HG02678 (cell line): ENCODE measurements at regions not wholly inside any gene's neighbourhood (a gene's known extent, or its start where the extent isn't known, plus 50 kb on each side); places are given as distances from the start of the nearest gene placed in this dataset.

Experiments
- ATAC-seq: cut with Tn5 transposase; IDR thresholded peaks from one replicate; pipeline ENCODE4 v1.9.1; 2021; ENCODE audit warnings: mild to moderate bottlenecking, moderate library complexity; ENCODE audit not compliant: unreplicated experiment

DNA sequence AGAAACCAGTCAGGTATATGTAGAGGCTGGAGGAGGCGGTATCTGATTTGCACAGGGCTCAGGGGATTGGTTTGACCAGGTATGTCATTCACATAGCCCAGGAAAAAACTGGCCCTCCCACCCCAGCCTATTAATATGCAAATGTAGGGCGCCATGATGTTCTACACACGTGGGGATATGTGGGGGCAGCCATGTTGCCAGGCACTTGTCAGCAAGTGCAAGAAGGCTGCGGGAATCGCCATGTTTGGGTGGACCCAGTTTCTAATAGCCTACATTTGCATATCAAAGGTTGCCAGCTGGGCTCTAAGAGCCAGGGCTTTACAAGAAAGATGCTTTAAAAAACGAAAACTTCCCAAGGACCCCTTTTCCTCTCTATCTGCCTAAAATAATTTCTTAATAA is 335.1 kb downstream of the SMARCA1 start:
- ATAC-seq, result no peak

DNA sequence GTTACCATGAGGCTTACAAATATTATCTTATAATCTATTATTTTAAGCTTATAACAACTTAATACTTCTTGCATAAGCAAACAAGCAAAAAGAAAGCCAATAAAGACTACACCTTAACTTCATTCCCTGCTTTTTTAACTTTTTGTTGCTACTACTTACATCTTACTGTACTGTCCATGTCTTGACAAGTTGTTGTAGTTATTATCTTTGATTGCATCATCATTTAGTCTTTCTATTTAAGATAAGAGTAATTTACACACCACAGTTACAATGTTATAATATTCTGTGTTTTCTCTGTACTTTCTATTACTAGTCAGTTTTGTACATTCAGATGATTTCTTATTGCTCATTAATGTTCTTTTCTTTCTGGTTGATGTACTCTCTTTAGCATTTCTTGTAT is 346.6 kb downstream of the SMARCA1 start:
- no peak for ATAC-seq

DNA sequence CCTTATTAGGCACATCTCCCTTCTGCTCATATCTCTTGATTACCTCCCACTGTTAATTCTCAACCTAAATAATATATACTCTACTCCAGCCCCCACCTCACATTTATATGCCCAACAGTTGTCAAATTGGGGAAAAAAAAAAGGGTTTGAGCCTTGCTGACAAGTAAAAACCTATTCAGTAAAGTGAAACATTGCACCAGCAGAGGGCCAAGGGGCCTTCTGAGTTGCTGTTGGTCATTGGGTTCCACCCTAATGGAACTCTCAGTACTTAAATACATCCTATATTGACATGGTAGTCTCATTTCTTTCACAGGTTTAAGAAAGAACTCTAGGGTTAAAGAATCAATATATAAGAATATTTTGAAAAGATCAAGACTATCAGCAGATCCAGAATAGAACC is 362.2 kb downstream of the SMARCA1 start:
- no peak for ATAC-seq

DNA sequence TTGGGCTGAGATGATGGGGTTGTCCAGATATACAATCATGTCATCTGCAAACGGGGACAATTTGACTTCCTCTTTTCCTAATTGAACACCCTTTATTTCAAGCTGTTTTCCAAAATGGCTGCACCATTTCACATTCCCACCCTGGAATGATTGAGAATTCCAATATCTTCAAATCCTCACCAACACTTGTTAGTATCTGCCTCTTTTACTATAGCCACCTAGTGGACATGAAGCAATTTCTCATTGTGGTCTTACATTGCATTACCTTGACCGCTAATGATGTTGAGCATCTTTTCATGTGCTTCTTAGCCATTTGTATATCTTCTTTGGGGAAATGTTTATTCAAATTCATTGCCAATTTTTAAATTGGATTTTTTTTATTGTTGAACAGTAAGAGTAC is 364.8 kb downstream of the SMARCA1 start:
- ATAC-seq, result no peak

DNA sequence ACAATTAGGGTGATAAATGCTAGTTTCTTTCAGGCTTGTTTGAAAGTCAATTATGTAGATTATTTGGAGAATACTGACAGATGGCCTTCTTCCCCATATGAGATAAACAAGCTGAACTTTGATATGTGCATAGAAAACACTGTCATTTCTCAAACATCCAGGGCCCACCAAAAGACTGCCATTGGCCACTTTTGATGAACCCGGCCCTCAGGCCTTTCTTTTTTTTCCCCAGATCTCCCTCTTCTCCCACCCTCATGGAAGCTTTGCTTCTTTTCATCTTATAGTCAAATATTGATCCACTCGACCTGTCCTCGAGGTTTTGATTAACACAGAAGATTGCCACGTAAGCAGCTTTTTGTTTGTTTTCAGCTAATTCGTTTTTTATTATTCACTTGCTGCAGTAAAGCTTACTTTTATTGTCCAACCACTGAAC is 377.4 kb downstream of the SMARCA1 start:
- ATAC-seq, result no peak

DNA sequence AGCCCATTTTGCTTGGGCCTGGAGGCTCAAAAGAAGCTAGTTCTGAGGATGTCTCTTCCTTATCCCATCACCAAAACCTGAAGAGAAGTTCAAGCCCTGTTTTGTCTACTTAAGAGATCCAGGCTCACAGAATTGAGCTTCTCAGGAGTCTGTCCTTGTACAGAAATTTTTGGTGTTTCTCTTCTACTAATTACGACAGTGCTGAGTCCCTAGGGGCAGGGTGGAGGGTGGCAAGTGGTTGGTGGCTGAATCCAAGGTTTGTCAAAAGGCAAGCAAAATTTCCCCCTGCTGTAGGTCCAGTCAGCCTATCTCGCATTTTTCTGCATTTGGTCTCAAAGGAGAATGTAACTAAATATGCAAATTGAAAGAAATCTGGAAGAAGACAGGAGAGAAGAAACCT is 377.9 kb downstream of the SMARCA1 start:
- ATAC-seq, result no peak

DNA sequence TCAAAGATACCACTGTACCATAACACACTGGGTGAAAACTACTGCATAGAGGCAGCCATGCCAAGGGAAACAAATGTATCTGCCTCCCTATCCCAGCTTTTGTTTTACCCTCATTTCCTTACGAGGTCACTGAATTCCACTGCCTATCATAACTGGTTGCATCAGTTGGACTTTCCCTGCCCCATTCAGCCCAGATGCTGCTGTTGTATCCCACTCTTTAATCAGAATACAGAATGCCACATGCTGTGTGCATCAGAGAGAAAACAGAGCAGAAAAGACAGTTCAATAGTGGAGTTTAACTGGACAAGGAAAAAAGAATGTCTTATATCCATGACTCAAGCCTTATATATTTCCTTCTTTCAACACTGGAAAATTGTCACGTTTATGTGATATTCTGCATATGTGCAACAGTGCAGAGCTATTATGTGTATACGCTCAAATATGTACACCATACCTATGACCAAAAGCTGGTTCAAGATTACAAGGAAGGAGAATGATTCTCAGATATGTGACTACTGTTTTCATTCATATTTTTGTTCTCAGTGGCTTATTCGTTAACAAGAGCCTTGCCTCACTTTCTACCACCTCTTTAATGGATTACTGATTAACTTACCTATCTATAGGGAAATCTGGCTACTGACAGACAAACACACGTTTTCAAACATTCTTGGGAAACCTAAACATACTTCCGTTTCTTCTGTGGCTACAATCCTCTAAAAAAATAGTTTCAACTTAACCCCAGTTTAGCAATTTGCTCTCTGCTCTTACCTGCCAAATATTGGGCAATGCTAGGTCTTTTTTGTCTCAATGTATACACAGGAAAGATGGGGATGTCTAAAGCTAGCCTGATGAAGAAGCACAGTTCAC is 378.9 kb downstream of the SMARCA1 start:
- ATAC-seq, result no peak

DNA sequence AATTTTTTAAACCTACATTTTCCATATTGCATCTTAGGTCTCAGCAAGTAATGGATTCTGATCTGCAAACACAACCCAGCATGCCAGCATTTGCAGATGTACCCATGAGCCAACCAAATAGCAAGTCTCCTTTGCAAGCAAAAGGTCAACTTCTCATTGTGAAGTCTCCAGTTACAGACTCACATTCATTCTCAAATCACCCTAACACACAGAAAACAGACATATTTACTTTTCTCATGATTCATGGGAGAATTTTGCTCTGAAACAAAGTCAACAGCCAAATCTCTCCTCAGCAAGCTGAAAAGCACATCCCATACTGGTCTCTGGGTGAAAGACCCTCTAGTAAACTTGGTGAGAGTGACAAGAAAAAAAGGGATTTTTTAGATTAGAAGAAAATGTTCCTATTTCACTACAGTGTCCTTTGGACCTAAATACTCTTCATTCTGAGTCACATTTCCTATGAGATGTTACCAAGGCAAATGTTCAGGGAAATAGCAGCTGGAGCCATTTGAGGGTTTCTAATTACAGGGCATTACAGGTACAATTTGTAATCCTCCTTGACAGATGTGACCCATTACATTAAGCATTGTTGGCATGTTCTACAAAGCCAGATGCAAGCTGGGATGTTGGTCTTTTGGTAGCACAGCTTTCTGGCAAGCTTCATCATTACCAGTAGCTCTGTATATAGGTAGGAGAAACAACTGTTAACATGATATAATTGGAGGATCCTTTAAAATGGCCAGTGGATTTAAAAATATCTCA is 383.3 kb downstream of the SMARCA1 start:
- ATAC-seq, result no peak

DNA sequence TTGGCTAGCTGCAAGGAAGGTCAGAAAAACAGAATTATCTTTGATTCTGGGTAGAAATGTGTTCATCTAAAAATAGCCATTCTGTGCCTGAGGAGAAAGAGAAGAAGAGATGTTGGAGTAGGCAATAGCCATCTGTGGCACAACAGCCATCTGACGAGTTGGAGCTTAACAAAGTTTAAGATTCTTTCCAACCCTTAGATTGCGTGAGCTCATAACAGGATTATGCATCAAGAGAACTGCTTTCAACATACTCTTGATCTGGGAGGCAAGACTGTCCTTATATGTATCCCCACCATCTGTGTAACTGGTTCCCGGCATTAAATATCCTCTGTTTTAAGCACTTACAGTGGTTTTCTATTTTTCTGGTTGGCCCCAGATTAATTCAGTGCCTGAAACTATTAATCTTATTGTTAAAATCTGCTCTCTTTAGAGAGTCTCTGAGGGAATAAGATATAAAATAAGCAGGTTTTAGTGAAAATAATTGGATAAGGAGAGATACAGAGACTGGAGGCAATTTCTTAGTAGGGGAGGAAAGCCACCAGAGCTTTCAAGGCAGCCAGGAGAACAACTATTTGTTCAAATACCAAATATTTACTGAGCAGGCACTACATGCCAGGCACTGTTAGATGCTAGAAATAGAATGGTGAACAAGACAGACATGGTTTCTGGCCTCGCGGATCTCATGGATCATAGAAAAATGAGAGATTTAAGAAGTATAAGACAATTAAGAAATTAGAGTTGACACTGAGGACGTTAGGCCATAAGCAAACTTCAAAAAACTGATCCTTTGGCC is 398.0 kb downstream of the SMARCA1 start:
- ATAC-seq, result no peak

DNA sequence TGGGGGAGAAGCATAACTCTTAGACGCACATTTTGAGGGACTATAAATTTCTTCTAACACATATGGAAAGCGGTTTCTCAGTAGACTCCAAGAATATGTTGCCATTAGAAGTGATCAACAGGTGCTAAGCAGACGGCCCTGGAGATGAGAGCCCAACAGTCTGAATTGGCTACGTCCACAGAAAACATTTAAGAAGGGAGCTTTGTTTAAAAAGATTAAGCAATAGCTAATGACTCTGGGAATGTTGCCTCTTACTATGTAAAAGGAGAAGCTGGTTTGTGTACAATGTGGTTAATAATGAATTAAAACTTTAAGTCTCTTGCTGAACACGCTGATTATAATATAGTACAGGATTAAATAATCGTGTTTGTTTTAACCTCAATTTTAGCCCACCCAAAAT is 399.5 kb downstream of the SMARCA1 start:
- no peak for ATAC-seq

DNA sequence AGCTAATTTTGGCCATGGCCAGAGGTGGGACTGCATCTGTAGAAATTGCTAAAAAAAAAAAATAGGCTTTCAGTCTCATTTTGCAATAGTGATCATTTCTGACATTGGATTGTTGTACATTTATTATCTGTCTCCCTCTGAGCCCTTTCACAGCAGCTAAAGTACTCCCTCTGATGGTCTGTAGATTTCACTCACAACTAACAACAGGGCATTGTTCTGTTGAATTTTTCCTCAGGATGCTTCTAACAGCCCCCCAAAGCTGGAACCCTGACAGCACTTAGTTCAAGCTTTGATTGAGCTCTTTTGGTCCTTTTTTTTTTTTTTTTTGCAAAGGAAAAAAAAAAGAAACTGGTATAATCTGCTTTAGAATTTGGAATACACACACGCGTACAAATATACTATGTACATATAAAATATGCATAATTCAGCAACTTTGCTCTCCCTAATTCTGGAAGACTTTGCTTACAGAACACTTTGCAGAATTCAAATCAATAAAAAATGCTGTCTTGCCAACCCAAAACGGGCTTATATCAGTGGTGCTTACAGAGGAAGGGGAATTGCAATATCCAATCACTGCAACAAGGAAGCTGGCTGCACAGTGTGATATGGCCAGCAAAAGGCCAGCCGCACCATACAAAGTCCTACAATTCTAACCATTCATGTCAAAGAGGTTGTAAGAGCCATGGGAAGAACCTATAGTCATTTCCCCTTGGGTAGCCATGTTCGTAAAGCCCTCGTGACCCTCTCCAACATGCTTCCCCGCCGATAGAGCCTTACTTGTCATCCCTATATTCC is 406.4 kb downstream of the SMARCA1 start:
- ATAC-seq, result no peak

DNA sequence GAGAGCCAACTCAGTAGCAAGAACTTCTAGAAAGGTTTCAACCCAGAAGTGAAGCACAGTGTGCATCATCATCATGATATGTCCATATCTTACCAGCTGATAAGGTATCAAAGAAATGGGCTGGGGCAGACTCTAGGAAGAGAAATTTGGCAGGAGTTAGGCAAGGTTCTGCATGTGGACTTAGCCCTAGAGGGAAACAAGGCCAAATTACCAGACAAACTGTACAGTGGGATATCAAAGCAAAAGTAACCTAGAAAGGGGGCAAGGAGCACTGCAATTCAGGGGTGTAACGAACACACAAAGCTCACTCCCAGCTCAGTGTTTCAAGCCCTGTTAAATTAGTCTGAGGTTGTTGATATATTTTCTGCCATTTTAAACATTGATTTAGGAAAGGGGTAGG is 407.4 kb downstream of the SMARCA1 start:
- ATAC-seq, result no peak

DNA sequence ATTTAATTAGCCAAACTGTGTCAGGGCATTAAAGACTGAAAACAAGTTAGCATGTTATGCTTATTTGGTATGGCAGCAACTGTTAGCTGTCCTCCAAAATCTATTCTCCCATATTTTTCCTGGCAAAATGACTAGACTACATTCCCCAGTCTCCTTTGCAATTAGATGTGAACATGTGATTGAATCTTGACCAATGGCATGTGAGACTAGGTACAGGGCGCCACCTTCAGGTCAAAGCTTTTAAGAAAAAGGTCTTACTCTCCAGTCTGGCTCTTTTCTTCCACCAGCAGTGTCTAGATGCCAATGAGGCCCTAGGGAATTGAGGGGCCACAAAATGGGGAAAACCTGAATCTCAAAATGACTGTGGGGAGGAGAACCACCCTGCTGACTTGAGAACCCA is 408.2 kb downstream of the SMARCA1 start:
- no peak for ATAC-seq

DNA sequence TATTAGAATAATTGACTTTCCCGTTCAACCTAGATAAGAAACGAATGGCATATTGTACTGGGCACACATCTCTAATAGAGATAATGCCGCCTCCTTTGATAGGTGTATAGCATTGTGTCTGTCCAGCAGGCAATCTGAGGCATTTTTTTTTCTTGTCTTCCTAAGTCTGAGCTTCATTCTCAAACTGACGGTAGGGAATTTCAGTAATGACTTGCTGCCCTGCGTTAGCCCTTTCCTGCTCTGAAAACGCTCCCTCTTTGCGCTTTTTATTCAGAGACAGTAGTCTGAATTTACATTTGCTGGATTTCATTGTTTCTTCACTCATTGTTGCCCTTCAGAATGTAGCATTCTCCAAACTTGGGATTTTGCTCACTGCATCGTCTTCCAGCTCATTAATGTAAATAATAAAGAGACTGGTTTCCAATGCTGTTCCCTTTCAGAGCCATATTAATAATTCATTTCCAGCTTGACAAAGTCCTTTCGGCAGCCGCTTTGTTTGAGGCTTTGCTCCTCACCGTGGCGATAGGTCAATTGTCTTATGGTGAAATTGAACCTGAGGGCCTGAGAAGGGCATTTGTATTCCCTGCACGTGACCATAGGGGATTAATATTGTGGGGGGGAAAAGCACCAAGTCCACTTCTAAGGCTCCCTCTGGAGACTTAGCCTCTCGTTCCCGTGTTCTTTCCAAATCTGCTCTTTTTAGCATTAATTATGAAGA is 412.1 kb downstream of the SMARCA1 start:
- no peak for ATAC-seq

DNA sequence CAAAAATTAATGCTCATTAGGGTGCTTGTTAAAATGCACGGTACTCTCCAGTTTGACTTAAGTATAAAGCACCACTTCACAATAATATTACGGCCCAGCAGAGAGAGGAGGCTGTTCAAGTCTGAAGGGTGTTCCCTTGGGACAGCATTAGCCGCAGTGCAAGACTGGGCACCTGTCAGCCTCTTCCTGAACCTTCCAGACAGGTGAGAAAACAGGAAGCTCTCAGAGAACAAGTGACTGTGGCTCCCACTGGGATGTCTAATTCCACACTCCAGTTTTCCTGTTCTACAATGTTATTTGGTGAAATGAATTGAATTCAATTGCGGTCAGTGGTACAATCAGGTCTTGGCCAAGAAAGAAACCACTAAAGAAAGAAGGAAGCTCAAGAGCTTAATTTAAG is 414.4 kb downstream of the SMARCA1 start:
- ATAC-seq, result no peak

DNA sequence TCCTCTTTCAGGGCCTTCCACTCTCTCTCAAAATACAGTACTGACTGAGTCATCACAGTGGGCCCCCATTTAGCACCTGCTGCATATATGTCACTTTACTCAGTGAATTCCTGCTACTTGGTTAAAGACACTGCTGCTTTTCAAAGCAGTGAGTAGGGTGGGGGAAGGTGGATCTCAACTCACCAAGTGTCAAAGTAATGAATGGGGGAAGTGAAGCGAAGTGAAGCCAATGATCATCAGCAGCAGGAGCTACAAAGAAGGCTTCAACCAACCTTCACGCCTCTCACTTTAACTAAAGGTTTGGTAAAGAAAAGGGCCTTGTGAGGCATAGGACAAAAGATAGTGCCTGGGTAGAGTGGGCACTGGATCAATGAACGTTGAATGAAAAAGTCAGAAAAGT is 424.1 kb downstream of the SMARCA1 start:
- ATAC-seq, result no peak

DNA sequence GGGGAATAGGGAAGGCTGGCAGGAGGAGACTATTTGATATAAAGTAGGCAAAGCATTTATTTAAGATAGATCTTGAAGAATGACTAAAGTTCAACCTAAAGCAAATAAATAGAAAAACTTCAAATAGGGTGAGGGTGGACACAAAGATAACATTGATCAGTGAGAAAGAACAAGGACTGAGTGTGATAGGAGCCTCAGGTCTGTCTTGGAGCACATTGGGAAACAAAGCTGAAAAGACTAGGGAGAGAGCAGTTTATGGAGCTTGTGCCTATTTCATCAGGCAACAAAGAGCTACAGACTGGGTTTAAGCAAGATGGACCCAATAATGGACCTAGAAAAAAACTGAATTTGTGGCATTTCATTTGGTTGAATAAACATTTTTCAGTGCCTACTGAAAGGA is 425.6 kb downstream of the SMARCA1 start:
- no peak for ATAC-seq

DNA sequence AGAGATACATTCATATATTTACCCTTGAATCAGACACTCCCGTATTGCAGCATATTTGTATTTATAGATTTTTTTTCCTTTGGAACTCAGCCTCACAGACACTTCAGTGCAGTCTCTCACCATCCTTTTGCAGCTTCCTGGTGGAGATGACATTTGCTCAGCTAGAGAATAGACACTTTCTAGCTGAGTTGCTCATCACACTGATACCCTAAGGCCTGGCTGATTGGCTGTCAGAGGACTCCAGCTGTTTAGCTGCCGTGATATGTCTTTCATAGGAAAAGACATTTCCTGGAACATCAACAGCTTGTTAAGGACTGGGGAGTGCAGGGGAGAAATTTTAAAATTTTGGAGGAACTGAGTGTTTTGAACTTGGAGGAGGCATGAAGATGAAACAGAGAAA is 429.6 kb downstream of the SMARCA1 start:
- no peak for ATAC-seq

DNA sequence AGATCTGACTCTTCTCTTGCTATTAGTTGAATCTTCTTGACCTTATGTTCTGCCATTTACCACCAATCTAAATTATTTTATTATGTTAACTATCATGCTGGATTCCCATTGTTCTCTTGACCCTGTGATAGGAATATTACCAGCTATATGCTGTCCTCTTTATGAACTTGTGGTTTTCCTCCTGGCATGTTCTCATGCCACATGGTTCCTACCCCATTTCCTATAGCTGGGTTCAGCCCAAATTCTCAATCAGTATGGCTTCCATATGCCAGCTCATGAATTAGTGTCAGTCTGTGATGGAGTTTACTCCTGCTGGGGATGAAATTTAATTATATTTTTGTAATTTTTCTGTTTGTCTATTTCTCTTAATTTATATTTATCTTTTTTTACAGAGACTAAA is 430.5 kb downstream of the SMARCA1 start:
- ATAC-seq, result no peak

DNA sequence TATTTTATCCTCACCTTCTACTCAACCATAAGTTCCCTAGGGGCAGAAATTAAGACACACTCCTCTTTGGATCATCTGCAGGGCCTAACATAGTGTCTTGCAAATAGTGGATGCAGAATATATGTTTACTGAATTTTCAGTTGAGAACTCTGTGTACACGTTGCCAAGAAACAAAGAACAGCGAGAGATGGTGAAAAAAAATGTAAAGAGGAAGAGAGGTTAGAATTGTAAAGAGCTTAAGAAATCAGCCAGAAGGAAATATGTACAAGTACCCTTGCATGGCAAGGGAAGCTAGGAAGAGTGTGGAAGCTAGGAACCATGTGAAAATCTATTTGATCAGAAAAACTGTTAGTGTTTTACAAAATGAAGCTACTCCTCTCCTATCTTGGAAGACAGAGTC is 431.0 kb downstream of the SMARCA1 start:
- no peak for ATAC-seq
